Activated effector memory CD4-positive, alpha-beta T cell treated with Interleukin-2 at 50 U/mL for 16 hours (primary cell): ENCODE measurements at regions not wholly inside any gene's neighbourhood (a gene's known extent, or its start where the extent isn't known, plus 50 kb on each side); places are given as distances from the start of the nearest gene placed in this dataset.

Experiments
- DNase-seq: peaks from one replicate; pipeline ENCODE4 v3.0.0-alpha.2; 2020

DNA sequence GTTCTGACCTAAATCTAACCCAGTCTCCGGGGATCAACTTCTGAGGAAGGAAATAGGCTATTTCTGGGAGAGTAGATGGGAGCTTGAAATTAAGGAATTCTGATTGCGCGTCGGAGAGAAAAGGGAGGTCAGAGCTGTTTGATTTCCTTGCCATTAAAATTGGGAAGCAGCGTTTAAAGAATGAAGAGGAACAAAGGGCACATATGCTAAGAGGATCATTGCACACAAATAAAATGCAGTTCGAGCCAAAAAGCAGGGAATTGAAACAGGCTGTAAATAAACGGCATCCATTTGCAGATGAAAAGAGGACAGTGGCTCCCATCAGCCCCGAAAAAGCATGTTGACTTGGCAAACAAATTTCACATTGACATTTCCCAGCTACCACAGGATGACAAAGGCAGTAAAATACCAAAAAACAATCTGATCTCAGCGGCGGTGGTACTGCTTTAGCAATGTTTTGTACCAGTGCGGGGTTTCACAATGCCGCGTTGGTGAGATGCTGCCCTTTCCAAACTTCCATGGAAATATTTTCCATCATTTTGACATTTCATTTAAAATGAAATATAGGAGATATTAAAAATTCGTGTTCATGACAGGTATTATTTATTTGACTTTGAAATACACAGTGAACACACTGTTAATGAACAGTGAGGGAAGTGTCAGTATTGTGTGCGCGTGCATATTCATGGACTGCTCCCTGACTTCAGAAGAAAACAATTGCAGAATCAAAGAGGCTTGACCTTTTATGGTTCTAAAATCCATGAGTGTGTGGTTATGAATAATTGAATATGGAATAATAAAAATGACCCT, 108.8 kb downstream of the SQOR start:
- no peak for DNase-seq

GRCh38 chr15:45744236-45744589, 109.4 kb downstream of the SQOR start:
- DNase-seq: no peak

- no peak for DNase-seq
Observed at GRCh38 chr15:45747426-45747825, 112.6 kb downstream of the SQOR start.

GRCh38 chr15:45751629-45752028, 116.8 kb downstream of the SQOR start:
- no peak for DNase-seq

GRCh38 chr15:45759936-45760335, 125.1 kb downstream of the SQOR start:
- DNase-seq: no peak

- DNase-seq: no peak
Observed at GRCh38 chr15:45762726-45763125, 127.9 kb downstream of the SQOR start.

GRCh38 chr15:45763170-45763869, 128.5 kb downstream of the SQOR start:
- no peak for DNase-seq

DNA sequence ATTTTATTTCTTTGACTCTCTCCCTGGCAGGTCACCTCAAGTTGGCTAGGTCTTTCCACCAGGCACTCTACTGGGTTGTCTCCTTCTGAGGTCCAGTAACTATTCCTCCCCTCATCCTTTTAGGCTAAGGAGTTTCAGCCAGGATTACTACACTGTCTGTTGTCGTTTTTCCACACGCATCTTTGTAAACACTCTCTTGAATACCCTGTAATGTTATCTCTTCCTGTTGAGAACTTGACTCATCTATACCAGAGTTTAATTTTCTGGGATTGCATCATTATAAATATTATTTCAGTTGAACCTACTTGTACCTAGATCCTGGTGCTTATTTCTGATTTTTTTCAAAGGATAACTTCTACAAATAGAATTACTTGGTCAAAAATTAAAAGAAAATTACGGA, 138.3 kb downstream of the SQOR start:
- DNase-seq: no peak

- no peak for DNase-seq
Observed at GRCh38 chr15:45776772-45777171, 141.9 kb downstream of the SQOR start.

DNA sequence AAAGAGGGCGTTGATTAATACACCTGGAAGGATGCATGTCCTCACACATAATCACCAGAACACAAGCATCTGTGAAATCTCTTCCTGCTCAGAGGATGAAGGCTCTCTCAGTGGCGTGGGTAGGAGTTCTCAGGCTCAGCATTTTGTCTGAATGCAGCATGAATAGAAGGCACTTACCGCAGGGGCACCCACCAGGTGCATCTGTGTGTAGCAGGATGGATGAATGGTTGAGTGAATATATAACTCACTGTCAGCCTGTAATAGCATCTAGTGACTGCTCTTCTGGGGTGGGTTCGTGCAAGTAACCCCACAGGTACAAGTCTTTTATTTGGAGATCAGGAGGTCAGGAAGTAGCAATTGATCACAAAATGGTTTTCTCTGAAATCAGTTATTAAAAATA, 143.0 kb downstream of the SQOR start:
- DNase-seq: no peak

DNA sequence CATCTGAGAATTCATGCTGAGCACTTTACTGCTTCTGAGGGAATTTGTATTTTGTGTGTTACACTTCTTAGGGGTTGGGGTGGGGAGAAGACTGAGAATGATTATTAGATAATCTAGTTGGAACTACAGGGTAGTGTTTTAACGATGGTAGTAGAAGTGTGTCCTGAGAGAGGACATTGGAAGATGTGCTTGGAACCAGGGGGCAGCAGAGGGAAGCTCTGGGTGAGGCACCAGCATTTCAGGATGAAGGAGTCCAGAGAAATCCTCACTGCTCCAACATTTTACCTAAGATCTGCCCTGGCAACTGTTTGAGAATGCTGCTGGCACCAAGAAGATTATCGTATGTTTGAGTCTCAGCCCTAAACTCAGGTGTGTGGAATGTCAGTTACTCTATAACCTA, 145.5 kb downstream of the SQOR start:
- DNase-seq: no peak

DNA sequence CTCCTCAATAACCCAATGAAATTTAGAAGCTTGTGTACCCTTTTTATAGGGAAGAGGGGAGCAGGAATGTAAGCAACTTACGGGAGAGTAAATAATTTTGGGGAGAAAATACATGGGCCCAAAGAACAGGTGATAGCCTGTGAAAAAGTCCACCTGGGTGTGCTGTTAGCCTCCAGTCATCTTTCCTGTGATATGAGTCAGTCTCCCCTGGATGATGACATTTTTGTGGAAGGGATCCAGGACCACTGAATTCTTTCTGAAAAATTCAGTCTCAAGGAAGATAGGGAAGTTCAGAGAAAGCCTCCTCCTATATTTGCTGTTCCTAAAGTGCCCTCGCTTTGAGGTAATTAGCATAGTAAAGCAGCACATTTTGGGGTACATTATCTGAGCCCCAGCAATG, 149.8 kb downstream of the SQOR start:
- DNase-seq: no peak

DNA sequence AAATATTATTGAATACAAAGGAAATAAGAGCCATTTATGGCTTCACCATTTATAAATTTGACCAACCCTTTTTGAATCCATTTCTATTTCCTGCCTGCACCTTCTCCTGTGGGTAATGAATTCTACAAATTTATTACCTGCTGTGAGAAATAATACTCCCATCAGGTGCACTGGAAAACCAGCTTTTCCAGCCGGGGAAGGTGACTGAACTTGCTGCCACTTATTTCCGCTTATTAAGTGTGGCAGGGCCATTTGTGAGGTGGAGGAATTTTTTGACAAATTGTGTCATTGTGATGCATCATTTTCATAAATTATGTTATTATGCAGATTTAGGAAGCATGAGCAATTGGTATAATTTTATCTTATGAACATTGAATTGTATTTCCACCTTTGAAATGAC, 151.1 kb downstream of the SQOR start:
- DNase-seq: no peak

- no peak for DNase-seq
Observed at GRCh38 chr15:45790325-45790943, 155.6 kb downstream of the SQOR start.

DNA sequence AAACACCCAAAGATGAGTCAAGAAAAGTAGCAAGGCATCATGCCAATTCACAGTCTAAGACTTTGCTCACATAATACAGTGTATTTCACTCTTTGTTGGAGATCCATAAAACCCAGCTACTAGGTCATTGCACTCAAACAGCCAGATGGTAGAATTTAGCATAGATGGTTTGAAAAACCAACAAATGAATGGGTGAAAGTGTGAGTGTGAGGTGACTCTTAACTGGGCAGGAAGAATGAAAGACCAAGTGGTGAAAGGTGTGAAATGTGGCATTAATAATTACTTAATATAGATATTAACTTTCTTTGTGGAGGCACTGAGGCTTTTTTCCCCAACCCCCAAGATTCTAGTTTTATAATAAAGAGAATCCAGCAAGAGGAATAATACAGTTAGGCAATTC, 159.5 kb downstream of the SQOR start:
- DNase-seq: no peak

DNA sequence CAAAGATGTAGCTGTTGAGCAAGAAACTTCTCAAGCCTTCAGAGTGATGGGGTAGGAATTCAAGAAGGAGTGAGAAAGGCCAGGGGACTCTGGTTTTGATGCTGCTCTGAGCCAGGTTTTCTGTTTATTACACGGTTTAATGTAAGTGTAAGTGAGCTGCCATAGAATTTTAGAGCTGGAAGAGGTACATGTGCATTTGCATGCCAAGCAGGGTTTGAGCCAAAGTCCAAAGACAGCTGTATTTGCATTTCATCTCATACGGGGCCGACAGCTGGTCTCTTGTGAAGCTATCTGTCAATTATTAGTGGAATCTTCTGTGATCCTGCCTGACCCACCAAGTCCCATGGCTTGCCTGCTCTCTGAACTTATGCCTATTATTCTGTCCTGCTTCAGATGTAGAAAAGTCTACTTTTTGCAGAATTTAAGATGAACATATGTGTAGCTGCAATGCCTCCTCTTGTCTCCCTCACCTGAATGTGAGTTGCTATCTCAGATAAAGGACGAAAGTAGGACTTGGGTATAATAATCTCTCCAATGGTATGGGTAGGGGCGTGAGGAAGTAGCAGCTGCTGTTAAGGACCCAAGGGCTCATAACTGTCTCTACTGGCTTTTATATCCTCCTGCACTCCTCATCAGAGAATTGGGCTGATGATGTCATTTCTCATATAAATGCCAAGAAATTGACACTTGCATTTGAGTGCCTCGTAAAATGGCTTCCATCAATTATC, 160.0 kb downstream of the SQOR start:
- no peak for DNase-seq

DNA sequence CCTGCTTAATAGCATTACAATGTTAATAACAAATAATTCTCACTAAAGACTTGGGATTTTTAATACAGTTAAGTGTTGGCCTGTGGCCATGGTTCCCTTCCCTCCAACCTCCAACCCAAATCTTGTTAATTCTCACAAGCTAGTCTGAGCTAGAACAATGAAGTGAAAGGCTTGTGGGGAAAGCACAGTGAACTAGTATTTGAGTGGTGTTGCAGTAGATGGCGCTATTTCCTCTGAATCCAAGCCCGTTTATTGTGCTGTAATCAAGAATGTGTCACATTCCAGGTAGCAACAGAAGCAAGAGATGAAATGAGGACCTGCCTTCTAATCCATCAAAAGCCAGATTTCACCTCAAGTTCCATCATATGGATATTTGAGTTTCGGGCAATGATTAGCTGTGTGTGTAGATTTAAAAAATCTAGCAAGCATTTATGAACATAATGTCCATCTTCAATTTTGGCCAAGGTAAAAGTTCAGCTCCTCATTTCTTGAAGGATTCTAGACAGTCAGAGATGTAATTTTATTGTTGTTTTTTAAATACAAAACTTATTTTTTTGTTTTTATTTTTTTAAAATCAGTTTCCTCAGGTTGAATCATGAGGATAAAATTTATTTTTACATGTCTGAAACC, 160.7 kb downstream of the SQOR start:
- no peak for DNase-seq

GRCh38 chr15:45796433-45796832, 161.6 kb downstream of the SQOR start:
- no peak for DNase-seq

GRCh38 chr15:45799508-45799907, 164.7 kb downstream of the SQOR start:
- no peak for DNase-seq

- no peak for DNase-seq
Observed at GRCh38 chr15:45801543-45801942, 166.7 kb downstream of the SQOR start.

- no peak for DNase-seq
Observed at GRCh38 chr15:45802140-45802539, 167.3 kb downstream of the SQOR start.

GRCh38 chr15:45804028-45804427, 169.2 kb downstream of the SQOR start:
- no peak for DNase-seq

DNA sequence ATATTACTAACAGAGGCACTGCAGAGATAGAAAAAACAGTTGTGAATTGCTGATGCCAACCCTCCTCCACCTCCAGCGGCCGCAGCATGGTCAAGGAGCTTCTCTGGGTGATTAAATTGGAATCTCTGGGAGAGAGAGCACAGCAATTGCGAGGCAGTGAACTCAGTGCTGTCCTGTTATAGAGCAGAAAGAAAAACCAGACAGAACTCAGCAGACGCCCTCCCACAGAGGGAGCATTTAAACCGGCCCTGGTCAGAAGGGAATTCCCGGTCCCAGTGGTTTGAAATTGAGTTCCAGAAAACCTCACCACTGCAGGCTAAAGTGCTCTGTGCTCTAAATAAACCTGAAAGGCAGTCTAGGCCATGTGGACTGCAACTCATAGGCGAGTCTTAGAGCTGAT, 175.4 kb downstream of the SQOR start:
- no peak for DNase-seq
